Naive thymus-derived CD8-positive, alpha-beta T cell (primary cell): ENCODE measurements at regions not wholly inside any gene's neighbourhood (a gene's known extent, or its start where the extent isn't known, plus 50 kb on each side); places are given as distances from the start of the nearest gene placed in this dataset.

Source experiments
- ATAC-seq, 2 donors: fragments of 150-1000 bp; cut with Tn5 transposase in 1 of 2; sonication (Bioruptor Pico), chemical (Tn5 transposase) in 1 of 2; 1 replicate in 1 of 2; 2 replicates in 1 of 2; pipeline ENCODE4 v1.10.0; 2021; ENCODE audit warnings: mild to moderate bottlenecking in 2 of 2, moderate library complexity in 2 of 2
- POLR2A ChIA-PET: fragments of 350-600 bp; sonication (Branson Sonifier 250); formaldehyde crosslinking; loops from one replicate; lab custom pipeline; 2021; ENCODE audit warnings: antibody characterized with exemption; lab: Charles Lee
- DNase-seq, 10 donors: peaks; one replicate each; pipeline versions ENCODE4 v3.0.0 to v3.0.0-alpha.2; 2020 to 2022
- H3K27ac Mint-ChIP-seq, 10 donors: one replicate each; pipeline ENCODE4 v1.8.0; 2020 to 2022; ENCODE audit warnings: mild to moderate bottlenecking in 10 of 10, mixed read lengths in 10 of 10, moderate library complexity in 4 of 10, inconsistent platforms in 1 of 10
- H3K27me3 Mint-ChIP-seq, 5 donors: one replicate each; pipeline ENCODE4 v1.8.0; 2021 to 2022; ENCODE audit warnings: mixed read lengths in 5 of 5
- H3K36me3 Mint-ChIP-seq, 3 donors: one replicate each; pipeline ENCODE4 v1.8.0; 2020 to 2022; ENCODE audit warnings: mixed read lengths in 3 of 3, mild to moderate bottlenecking in 2 of 3, inconsistent platforms in 1 of 3
- H3K4me1 Mint-ChIP-seq, 4 donors: one replicate each; pipeline ENCODE4 v1.8.0; 2021 to 2022; ENCODE audit warnings: mixed read lengths in 4 of 4
- H3K4me3 Mint-ChIP-seq, 10 donors: one replicate each; pipeline ENCODE4 v1.8.0; 2020 to 2022; ENCODE audit warnings: mild to moderate bottlenecking in 10 of 10, mixed read lengths in 10 of 10, moderate library complexity in 6 of 10, inconsistent platforms in 1 of 10
- H3K9me3 Mint-ChIP-seq, 9 donors: one replicate each; pipeline ENCODE4 v1.8.0; 2020 to 2022; ENCODE audit warnings: mixed read lengths in 9 of 9, mild to moderate bottlenecking in 3 of 9, inconsistent platforms in 1 of 9, moderate library complexity in 1 of 9

DNA sequence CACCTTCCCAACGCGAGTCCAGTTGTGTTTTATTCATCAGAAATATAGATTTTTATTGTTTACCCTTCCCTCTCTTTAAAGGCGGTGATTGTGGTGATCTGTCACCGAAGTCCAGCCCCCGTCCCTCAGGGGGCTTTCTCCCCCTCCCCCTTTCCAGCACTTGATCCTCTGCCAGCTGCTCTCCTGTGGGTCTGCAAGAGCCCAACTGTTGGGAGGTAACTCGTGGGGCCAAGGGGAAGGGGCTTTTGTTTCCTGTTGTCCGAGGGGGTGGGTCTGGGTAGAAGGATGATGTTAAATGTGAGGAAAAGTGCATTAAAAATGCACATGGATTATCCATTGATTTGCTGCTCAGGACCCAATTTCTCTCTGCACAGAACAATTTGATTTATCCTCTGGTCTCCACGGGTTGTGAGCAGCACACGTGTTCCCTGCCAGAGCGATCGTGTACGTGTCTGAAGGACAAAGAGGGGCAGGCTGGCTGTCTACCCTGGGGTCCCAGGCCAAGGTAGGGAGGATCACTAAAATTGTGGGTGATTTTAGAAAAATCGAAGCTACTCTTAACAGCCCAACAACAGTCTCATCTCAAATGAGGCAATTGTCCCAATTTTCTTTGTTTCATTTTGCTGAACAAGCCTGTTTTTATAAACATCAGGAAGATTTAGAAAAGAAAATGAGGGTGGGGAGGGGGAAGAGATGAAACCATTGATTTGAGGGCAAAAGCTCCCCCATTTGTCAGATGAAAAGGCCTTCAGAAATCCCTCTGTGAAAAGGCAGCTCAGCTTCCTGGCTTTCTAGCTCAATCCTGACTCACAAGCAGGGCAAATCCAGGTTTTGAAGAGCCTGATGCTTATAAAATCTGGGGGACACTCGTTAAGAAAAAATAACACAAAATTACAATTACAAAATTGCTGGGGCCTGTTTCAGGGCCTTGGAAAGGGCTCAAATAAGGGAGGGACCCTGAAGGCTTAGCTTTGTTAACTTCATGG, 176.2 kb downstream of the RHOU start:
- H3K4me1 Mint-ChIP-seq = no peaks in the 10 kb centered on the region

DNA sequence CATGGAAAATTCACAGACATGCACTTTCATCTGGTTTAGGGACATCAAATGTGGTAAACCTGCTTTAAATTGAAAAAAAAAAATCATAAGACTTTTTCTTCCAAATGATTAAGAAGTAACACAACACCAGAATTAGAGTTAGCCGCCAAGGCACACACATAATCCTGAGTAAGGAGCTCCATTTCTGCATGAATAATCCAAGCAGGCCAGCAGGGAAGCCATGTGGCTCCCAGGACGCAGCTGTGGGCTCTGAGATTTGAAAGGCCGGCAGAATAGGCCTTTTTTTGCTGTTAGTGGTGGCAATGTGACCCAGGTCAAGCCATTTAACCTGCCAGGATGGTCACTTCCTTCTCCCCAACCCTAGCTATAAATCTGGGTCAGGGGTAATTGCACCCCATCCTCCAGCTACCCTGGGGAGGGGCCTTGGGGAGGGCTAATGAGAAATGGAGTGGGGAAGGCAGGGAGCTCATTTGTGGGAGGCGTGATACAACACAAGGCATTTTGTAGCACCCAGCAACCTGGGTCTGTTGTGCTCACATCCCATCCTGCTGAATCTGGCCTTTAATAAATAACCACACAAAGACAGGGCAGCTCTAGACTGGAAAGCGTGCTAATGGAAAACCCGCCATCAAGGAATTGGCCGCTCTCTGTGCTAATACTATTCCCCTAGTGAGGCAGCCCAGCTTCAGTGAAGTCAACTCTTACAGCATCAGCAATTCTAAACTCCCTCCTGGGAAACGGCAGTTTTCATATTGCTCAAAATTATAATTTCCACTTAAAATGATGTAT, 178.5 kb downstream of the RHOU start:
- POLR2A ChIA-PET = no interaction called here
- Mint-ChIP-seq H3K36me3 (peaks cover 0 to under 1% (median 0%) of the 10 kb centered on the region in 3 donors), H3K27ac (no peak overlapping the region), H3K4me1 (no peaks in the 10 kb centered on the region), H3K4me3 (no peak overlapping the region), H3K27me3 (peaks cover 0 to 2% (median 0%) of the 10 kb centered on the region in 5 donors), H3K9me3 (peaks cover 0 to under 1% (median 0%) of the 10 kb centered on the region in 9 donors)
- ATAC-seq (no peak), DNase-seq (no peak)

More for the DNA sequence above, 176.2 kb downstream of the RHOU start:
- Mint-ChIP-seq H3K9me3 (peaks cover 0 to 10% (median 2%) of the 10 kb centered on the region in 9 donors), H3K36me3 (peaks cover 0 to 3% (median 0%) of the 10 kb centered on the region in 3 donors), H3K27me3 (no peaks in the 10 kb centered on the region), H3K4me3 (no peak overlapping the region), H3K27ac (peak overlapping the region in 2 of 10 donors; percentile 40 to 81)
- POLR2A ChIA-PET = interaction anchor here (0.5 kb wide), 1 partner anchor 102 kb away, joined by 6 read pairs; no protein-coding TSS in a partner anchor
- DNase-seq (no peak), ATAC-seq (no peak)

GRCh38 chr1:228914700-228915099, 179.4 kb downstream of the RHOU start:
- POLR2A ChIA-PET = no interaction called here
- DNase-seq = no peak
- no peaks in the 10 kb centered on the region for H3K9me3 Mint-ChIP-seq
- H3K4me1 Mint-ChIP-seq = no peaks in the 10 kb centered on the region
- H3K27me3 Mint-ChIP-seq = peaks cover 0 to 2% (median 0%) of the 10 kb centered on the region in 5 donors
- H3K4me3 Mint-ChIP-seq = no peak overlapping the region
- no peak overlapping the region for H3K27ac Mint-ChIP-seq
- no peaks in the 10 kb centered on the region for H3K36me3 Mint-ChIP-seq
- no peak for ATAC-seq

GRCh38 chr1:228917342-228917741, 182.1 kb downstream of the RHOU start:
- Mint-ChIP-seq H3K9me3 (no peaks in the 10 kb centered on the region), H3K4me1 (peaks cover 0 to 11% (median 2%) of the 10 kb centered on the region in 4 donors), H3K4me3 (no peak overlapping the region), H3K27ac (peak overlapping the region in 2 of 10 donors; percentile 35 to 51), H3K36me3 (no peaks in the 10 kb centered on the region), H3K27me3 (peaks cover 0 to 2% (median 0%) of the 10 kb centered on the region in 5 donors)
- no peak for DNase-seq
- ATAC-seq = no peak
- POLR2A ChIA-PET = no interaction called here

GRCh38 chr1:228917755-228918154, 182.5 kb downstream of the RHOU start:
- POLR2A ChIA-PET = no interaction called here
- Mint-ChIP-seq H3K36me3 (no peaks in the 10 kb centered on the region), H3K4me3 (no peak overlapping the region), H3K9me3 (no peaks in the 10 kb centered on the region), H3K27ac (peak overlapping the region in 1 of 10 donors; percentile 40), H3K4me1 (peaks cover 0 to 11% (median 2%) of the 10 kb centered on the region in 4 donors), H3K27me3 (peaks cover 0 to 2% (median 0%) of the 10 kb centered on the region in 5 donors)
- ATAC-seq (no peak), DNase-seq (no peak)

- Mint-ChIP-seq H3K27ac (peak overlapping the region in 1 of 10 donors; percentile 64), H3K27me3 (peaks cover 0 to 2% (median 0%) of the 10 kb centered on the region in 5 donors)
Measured at GRCh38 chr1:228918335-228918734, 183.1 kb downstream of the RHOU start.

GRCh38 chr1:228919914-228920313, 184.6 kb downstream of the RHOU start:
- H3K36me3 Mint-ChIP-seq = no peaks in the 10 kb centered on the region
- POLR2A ChIA-PET = no interaction called here
- peaks cover 0 to 11% (median 3%) of the 10 kb centered on the region in 4 donors for H3K4me1 Mint-ChIP-seq
- H3K27ac Mint-ChIP-seq = no peak overlapping the region
- no peak for ATAC-seq
- peaks cover 0 to 2% (median 0%) of the 10 kb centered on the region in 5 donors for H3K27me3 Mint-ChIP-seq
- H3K9me3 Mint-ChIP-seq = no peaks in the 10 kb centered on the region
- no peak for DNase-seq
- H3K4me3 Mint-ChIP-seq = no peak overlapping the region

More at GRCh38 chr1:228918335-228918734, 183.1 kb downstream of the RHOU start:
- no peak for DNase-seq
- Mint-ChIP-seq H3K4me3 (no peak overlapping the region), H3K9me3 (no peaks in the 10 kb centered on the region), H3K36me3 (no peaks in the 10 kb centered on the region), H3K4me1 (peaks cover 0 to 11% (median 2%) of the 10 kb centered on the region in 4 donors)
- no peak for ATAC-seq
- POLR2A ChIA-PET = no interaction called here

GRCh38 chr1:228920831-228921230, 185.6 kb downstream of the RHOU start:
- Mint-ChIP-seq H3K4me1 (peaks cover 0 to 11% (median 3%) of the 10 kb centered on the region in 4 donors), H3K27me3 (peaks cover 0 to 2% (median 0%) of the 10 kb centered on the region in 5 donors), H3K27ac (peak overlapping the region in 3 of 10 donors; percentile 7 to 53 (median 48)), H3K4me3 (no peak overlapping the region), H3K36me3 (no peaks in the 10 kb centered on the region), H3K9me3 (peaks cover 0 to 5% (median 0%) of the 10 kb centered on the region in 9 donors)
- POLR2A ChIA-PET = no interaction called here
- DNase-seq (no peak), ATAC-seq (no peak)

- Mint-ChIP-seq H3K4me1 (peaks cover 0 to 11% (median 3%) of the 10 kb centered on the region in 4 donors), H3K27ac (peak overlapping the region in 1 of 10 donors; percentile 53), H3K36me3 (no peaks in the 10 kb centered on the region), H3K4me3 (no peak overlapping the region), H3K9me3 (peaks cover 0 to 10% (median 0%) of the 10 kb centered on the region in 9 donors), H3K27me3 (peaks cover 0 to 2% (median 0%) of the 10 kb centered on the region in 5 donors)
- ATAC-seq (no peak), DNase-seq (no peak)
- POLR2A ChIA-PET = no interaction called here
Measured at GRCh38 chr1:228921481-228921880, 186.2 kb downstream of the RHOU start.

DNA sequence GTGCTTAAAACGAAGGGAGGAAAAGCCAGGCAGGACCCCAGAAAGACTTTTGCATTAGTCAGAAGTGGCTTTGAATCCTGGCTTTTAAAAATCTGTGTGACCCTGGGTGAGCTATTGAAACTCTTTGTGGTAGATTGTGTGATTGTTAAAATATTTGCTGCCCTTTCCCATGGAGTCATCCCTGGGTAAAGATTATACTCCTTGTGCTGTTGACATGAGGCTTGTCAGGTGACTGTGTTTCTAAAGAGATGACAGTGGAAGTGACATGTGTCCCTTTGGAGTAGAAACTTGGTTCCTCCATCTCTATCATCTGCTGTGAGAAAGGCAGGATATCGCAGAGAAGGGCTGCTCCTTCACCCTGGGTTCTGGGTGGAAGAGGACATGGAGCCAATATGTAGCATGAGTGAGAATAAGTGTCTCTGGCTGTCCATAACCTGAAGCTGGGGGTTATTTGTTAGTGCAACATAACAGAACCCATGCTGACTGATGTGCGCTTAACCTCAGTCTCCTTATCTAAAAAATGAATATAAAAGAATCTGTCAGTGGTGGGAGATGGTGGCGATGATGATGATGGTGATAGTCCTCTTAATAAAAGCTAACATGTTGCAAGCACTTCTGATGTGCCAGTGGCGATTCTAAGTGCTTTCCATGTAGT, 187.6 kb downstream of the RHOU start:
- Mint-ChIP-seq H3K4me3 (no peak overlapping the region), H3K27ac (no peak overlapping the region), H3K27me3 (no peaks in the 10 kb centered on the region), H3K36me3 (no peaks in the 10 kb centered on the region), H3K9me3 (peaks cover 0 to 10% (median 0%) of the 10 kb centered on the region in 9 donors), H3K4me1 (peaks cover 0 to 11% (median 3%) of the 10 kb centered on the region in 4 donors)
- DNase-seq (no peak), ATAC-seq (no peak)
- POLR2A ChIA-PET = no interaction called here

DNA sequence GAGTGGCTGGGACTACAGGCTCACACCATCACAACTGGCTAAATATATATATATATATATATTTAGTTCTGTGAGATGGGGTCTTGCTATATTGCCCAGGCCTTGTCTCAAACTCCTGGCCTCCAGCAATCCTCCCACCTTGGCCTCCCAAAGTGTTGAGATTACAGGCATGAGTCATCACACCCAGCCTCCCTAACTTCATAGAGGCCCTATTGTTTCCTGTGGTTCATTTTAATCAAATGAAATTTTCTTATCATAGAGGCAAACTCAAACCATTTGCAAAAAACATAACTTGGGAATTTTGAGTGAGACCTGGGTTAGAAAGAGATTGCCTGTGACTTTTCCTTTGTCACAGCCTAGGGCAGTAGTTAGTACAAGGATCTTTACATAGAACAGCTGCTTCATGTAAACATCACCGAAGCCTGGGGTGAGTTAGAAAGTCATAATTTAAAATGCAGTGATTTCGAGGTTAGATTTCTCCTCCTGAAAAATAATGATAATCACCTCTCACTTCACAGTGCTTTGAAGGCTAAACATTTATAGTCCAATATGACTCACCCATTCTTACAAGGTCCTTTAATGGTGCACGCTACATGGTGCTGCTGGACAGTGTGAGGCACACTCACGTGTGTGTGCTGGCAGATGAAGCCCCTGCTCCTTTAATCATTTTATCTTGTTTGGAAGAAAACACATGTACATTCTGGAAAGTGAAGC, 188.9 kb downstream of the RHOU start:
- no peak for DNase-seq
- Mint-ChIP-seq H3K4me3 (no peak overlapping the region), H3K4me1 (peaks cover 0 to 11% (median 3%) of the 10 kb centered on the region in 4 donors), H3K27me3 (no peaks in the 10 kb centered on the region), H3K9me3 (peaks cover 0 to 13% (median 0%) of the 10 kb centered on the region in 9 donors), H3K27ac (no peak overlapping the region), H3K36me3 (peaks cover 0 to 8% (median 0%) of the 10 kb centered on the region in 3 donors)
- POLR2A ChIA-PET = no interaction called here
- ATAC-seq = no peak
